Mucosa of descending colon (tissue), 3 donors: ENCODE measurements at regions not wholly inside any gene's neighbourhood (a gene's known extent, or its start where the extent isn't known, plus 50 kb on each side); places are given as distances from the start of the nearest gene placed in this dataset.

Source experiments
- ATAC-seq: fragments of 200-7000 bp; cut with Tn5 transposase; one replicate; pipeline ENCODE4 v1.9.1; 2020; ENCODE audit warnings: mild to moderate bottlenecking, moderate library complexity
- DNase-seq, 3 donors: peaks; one replicate each; pipeline ENCODE4 v3.0.0-alpha.2; 2020
- H3K36me3 ChIP-seq: fragments of 200-600 bp; one replicate; pipeline ENCODE4 v1.8.0; 2021; ENCODE audit warnings: low read depth, mild to moderate bottlenecking
- H3K4me1 ChIP-seq: fragments of 200-600 bp; one replicate; pipeline ENCODE4 v1.8.0; 2021; ENCODE audit warnings: low read depth, mild to moderate bottlenecking
- H3K4me3 ChIP-seq: fragments of 200-600 bp; one replicate; pipeline ENCODE4 v1.8.0; 2021; ENCODE audit warnings: mild to moderate bottlenecking
- H3K9me3 ChIP-seq: fragments of 200-600 bp; one replicate; pipeline ENCODE4 v1.8.0; 2021; ENCODE audit warnings: mild to moderate bottlenecking
- CTCF ChIP-seq: fragments of 200-600 bp; IDR thresholded peaks from one replicate; pipeline ENCODE4 v1.8.0; 2022; ENCODE audit warnings: antibody characterized with exemption, mild to moderate bottlenecking
- intact Hi-C, 2 donors: fragments of 100-400 bp; cut with DNase I in 1 of 2; cut with micrococcal nuclease in 1 of 2; formaldehyde crosslinking; loops; one replicate each; pipeline versions ENCODE4 v1.11.0 to v1.11.1; 2022; cut with DNase I, micrococcal nuclease
- donor health status: DM: no; HTN: no; CAD: no; lungs with moderate emphysema.
- donor health status: DM: no; HTN: no; CAD: no.
- donor health status: DM: no; HTN: yes; CAD: no.

- H3K36me3 ChIP-seq: no peaks in the 10 kb centered on the region
- no peak for TF ChIP-seq CTCF
- intact Hi-C loops: loop anchor here in 1 of 2 donors (10.0 kb wide), 1 partner anchor 99 kb away; no protein-coding TSS in a partner anchor
- H3K4me3 ChIP-seq: no peak overlapping the region
- H3K9me3 ChIP-seq: no peaks in the 10 kb centered on the region
- DNase-seq (no peak), ATAC-seq (peak; percentile 16)
- no peaks in the 10 kb centered on the region for H3K4me1 ChIP-seq
Observed at GRCh38 chr13:111043575-111043982, 71.5 kb upstream of the ARHGEF7 start.

DNA sequence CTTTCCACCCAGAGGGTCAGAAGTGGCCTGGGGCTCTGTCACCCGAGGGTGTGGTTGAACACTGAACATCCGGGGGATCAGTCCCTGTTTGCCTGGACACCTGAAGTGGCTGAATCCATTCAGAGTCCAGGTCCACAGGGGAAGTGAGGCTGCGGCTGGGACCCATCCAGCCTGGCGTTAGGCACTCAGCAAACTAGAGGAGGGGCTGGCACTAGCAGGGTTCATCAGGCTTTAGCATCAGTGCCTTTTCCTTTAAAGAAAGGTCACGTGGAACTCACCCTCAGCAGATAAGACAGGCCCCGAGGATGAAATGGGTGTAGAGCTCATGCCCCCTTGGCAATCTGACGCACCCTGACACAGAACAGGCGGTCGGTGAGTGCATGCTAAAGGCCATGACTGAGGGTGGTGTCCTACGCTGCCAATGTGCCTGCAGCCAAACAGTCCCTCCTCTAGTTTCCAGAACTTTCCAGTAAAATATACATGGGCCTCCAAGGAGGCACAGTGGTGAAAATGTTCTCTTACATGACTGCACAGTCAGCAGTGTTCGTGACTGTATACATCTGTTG lies 72.4 kb upstream of the ARHGEF7 start:
- no peak for ATAC-seq
- intact Hi-C loops: loop anchor here in 1 of 2 donors (10.0 kb wide), 1 partner anchor 98 kb away; no protein-coding TSS in a partner anchor

GRCh38 chr13:111040830-111041229 lies 74.3 kb upstream of the ARHGEF7 start:
- no peak for ATAC-seq
- Histone ChIP-seq H3K4me3 (no peak overlapping the region), H3K36me3 (no peaks in the 10 kb centered on the region), H3K9me3 (no peaks in the 10 kb centered on the region), H3K4me1 (no peaks in the 10 kb centered on the region)
- intact Hi-C loops: loop anchor here in 1 of 2 donors (10.0 kb wide), 1 partner anchor 96 kb away; no protein-coding TSS in a partner anchor
- no peak for TF ChIP-seq CTCF
- no peak for DNase-seq

More for the DNA sequence above, 72.4 kb upstream of the ARHGEF7 start:
- no peak overlapping the region for H3K4me3 ChIP-seq
- no peaks in the 10 kb centered on the region for H3K9me3 ChIP-seq
- DNase-seq: no peak
- no peaks in the 10 kb centered on the region for H3K36me3 ChIP-seq
- no peak for TF ChIP-seq CTCF
- H3K4me1 ChIP-seq: no peaks in the 10 kb centered on the region

DNA sequence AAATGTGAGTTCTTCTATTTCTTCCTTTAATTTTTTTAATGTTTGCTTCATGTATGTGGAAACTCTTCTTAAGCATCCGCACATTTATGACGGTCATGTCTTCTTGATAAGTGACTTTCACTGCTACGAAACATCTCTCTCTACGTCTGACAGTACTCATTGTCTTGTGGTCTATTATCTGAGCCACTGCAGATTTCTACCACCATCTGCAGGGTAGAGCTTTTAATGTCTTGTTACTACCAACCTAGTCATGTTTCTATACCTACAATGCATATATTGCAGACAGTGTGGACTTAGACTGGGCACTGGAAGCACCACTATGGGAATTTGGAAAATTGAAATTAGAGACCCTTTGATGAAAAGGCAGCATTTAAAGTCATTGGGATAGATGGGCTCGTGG lies 75.4 kb upstream of the ARHGEF7 start:
- DNase-seq (no peak), ATAC-seq (no peak)
- Histone ChIP-seq H3K4me1 (no peaks in the 10 kb centered on the region), H3K9me3 (no peaks in the 10 kb centered on the region), H3K4me3 (no peak overlapping the region), H3K36me3 (no peaks in the 10 kb centered on the region)
- no peak for TF ChIP-seq CTCF
- intact Hi-C loops: loop anchor here in 1 of 2 donors (10.0 kb wide), 1 partner anchor 95 kb away; no protein-coding TSS in a partner anchor

DNA sequence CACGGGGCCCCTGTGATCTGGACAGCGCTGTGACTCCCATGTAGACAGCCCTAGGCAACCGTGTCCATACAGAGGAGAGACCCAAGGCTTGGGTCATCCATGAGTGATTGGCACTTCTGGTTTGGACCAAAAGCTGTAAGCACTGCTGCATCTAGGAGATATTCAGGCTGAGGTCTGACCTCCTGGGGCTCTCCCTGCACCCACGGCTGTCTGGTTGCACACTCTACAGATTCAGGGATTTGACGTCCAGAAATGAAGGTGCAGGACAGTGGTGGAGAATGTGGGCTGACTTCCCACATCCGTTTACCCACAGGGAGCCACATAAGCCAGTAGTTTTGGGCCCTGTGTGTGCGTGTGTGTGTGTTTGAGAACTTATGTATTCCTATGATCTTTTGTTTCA lies 76.2 kb upstream of the ARHGEF7 start:
- no peak for ATAC-seq

More for the DNA sequence above, 76.2 kb upstream of the ARHGEF7 start:
- Histone ChIP-seq H3K9me3 (no peaks in the 10 kb centered on the region), H3K36me3 (no peaks in the 10 kb centered on the region), H3K4me3 (no peak overlapping the region), H3K4me1 (no peaks in the 10 kb centered on the region)
- no peak for TF ChIP-seq CTCF
- intact Hi-C loops: no loop called here
- DNase-seq: no peak
